NCI-H345 (cell line): ENCODE measurements at regions not wholly inside any gene's neighbourhood (a gene's known extent, or its start where the extent isn't known, plus 50 kb on each side); places are given as distances from the start of the nearest gene placed in this dataset.

Experiments
- DNase-seq: peaks from one replicate; lab custom pipeline; 2025; lab: John Stamatoyannopoulos, UW

GRCh38 chr4:30314001-30314400, 406.2 kb upstream of the PCDH7 start:
- no peak for DNase-seq

DNA sequence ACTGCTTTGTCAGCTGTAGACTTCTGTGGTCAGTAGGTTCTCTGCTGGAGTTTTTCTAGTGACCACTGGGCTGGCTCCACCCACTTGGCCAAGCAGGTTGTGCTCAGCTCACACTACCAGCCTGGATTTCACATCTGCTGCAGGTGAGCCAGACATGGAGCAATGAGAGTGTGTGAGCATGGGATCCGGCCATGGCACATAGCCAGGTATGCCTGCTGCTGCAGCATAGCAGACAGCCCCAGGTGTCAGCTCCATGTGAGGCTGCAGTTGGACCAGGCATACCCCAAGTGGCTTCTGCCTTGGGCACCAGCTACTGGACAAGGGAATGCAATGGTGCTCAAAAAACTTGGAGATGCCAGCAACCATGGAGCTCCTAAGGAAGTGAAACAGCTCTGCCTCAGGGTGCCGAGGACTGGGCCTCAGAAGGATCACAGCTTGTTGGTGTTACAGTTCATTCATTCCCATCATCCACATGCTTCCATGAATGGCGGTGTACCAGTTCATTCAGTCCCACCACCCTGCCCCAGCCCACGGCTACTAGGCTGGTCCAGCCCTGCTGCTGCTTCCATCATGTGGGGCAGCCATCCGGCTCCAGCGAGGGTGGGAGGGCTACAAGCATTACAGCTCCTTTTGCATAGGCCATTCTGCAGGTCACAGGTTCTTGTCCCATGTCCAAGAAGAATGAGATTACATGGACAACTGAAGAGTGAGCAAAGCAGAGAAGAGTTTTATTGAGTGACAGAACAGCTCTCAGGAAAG, 389.1 kb upstream of the PCDH7 start:
- DNase-seq: no peak

- DNase-seq: no peak
Measured at GRCh38 chr4:30341731-30342130, 378.4 kb upstream of the PCDH7 start.

DNA sequence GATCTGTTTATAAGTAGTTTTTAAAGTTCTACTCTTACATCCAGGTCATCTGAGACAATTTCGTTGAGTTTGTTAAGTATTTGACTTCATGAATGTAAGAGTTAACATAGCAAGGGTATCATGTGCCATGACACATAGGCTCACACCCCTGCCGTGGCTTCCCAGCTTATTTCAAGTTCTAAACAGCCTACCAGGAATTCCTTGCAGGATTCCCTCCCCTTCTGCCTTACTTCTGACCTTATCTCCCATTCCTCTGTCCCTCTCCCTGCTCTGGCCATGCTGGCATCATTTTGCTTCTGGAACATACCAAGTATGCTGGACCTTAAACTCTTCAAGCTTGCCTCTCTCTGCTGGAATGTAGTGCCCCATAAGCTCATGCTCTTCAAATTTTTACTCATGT, 369.9 kb upstream of the PCDH7 start:
- DNase-seq: no peak

GRCh38 chr4:30354605-30355004, 365.6 kb upstream of the PCDH7 start:
- no peak for DNase-seq

GRCh38 chr4:30362436-30362835, 357.7 kb upstream of the PCDH7 start:
- no peak for DNase-seq

GRCh38 chr4:30370105-30370504, 350.1 kb upstream of the PCDH7 start:
- no peak for DNase-seq

- peak; percentile 0 for DNase-seq
Measured at GRCh38 chr4:30380404-30380998, 339.7 kb upstream of the PCDH7 start.

- no peak for DNase-seq
Measured at GRCh38 chr4:30385650-30386049, 334.5 kb upstream of the PCDH7 start.

DNA sequence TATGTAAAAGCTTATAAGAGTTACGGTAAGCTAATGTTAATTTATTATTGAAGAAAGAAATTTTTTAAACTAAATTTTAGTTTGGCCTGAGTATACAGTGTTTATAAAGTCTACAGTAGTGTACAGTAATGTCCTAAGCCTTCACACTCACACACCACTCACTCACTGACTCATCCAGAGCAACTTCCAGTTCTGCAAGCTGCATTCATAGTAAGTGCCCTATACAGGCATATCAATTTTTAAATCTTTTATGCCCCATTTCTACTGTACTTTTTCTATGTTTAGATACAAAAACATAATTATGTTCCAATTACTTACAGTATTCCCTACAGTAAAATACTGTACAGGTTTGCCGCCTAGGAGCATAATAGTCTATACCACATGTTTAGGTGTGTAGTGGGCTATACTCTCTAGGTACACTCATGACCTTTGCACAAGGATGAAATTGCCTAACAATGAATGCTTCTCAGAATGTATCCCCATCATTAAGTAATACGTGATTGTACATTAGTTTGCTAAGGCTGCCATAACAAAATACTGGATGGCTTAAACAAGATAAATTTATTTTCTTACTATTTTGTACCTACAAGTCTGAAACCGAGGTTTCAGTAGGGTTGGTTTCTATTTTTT, 333.8 kb upstream of the PCDH7 start:
- no peak for DNase-seq

DNA sequence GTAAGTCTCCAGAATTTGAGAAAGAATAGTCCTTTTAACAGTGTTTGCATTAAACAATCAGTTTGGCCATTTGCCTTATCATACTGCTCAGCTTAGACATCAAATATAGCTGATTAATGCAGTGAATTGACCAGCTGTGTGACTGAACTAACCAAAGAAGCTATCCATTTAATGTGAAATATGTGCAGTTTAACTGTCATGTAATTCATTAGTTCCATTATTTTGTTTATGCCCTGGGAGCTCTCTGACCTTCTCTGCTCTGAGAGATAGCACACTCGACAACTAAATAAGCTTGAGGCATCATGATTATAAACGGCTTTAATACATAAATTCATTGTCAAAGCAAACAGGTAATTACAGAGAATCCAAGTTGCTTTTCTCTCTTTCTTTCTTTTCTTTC, 324.3 kb upstream of the PCDH7 start:
- no peak for DNase-seq

DNA sequence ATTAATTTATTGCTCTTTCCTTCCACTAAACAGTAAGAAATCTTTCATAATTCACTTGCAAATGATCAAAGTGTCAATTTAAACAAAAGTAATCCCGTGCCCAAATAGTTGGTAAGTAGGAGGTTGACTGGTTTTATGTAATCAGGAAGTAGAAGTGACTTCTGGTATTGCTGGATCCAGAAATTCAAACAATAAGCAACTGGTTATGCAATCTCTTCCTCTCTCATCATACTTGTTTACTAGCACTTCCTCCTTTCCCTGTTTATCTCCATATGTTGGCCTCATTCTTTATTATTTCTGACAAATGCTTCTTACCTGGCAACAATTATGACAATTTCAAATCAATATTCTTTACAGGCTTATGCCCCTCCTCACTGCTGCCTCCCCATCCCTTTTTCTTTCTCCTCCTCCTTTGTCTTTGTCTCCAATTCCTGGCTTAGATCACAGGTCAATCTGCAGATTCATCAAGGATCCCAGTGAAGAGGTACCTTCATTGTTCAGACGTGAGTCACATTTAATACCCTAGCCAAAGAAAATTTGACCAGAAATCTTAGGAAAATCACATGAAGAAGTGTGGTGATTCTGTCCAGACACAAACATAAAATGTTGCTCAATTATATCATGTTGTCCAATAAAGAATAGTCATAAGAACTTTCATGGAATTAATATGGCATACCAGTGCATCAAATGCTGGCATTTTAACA, 323.2 kb upstream of the PCDH7 start:
- no peak for DNase-seq

- no peak for DNase-seq
Measured at GRCh38 chr4:30399476-30399875, 320.7 kb upstream of the PCDH7 start.

DNA sequence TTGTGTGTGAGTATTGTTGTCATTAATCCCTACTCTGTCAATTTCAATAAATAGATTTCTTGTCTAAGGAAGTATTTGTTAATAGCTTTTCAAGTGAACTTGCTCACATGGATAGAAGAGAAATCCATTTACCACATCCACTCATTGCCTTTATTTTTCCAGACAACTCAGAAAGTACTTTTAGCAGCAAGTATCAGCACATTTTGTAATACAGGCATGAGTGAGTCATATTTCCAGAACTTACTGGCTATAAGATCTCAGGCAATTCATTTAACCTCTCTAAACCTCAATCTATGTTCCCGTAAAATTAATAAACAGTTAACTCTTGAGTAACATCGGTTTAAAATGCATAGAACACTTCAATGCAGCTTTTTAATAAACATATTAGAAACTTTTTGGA, 317.9 kb upstream of the PCDH7 start:
- DNase-seq: no peak

DNA sequence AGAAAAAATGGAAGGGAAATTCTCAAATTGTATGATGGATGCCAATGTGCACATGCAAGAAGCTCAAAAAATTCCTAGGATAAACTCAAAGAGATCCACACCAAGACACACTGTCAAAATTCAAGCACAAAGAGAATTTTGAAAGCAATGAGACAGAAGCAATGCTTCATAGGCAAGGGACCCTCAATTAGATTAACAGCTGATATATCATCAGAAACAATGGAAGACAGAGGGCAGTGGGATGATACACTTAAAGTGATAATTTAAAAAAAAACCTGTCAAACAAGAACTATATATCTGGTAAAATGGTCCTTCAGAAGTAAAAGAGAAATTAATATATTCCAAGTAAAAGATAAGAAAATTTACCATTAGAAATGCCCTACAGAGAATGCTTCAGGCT, 306.3 kb upstream of the PCDH7 start:
- no peak for DNase-seq

GRCh38 chr4:30416547-30416946, 303.6 kb upstream of the PCDH7 start:
- no peak for DNase-seq

- no peak for DNase-seq
Measured at GRCh38 chr4:30427932-30428331, 292.2 kb upstream of the PCDH7 start.

GRCh38 chr4:30429813-30430761, 290.1 kb upstream of the PCDH7 start:
- DNase-seq: no peak

DNA sequence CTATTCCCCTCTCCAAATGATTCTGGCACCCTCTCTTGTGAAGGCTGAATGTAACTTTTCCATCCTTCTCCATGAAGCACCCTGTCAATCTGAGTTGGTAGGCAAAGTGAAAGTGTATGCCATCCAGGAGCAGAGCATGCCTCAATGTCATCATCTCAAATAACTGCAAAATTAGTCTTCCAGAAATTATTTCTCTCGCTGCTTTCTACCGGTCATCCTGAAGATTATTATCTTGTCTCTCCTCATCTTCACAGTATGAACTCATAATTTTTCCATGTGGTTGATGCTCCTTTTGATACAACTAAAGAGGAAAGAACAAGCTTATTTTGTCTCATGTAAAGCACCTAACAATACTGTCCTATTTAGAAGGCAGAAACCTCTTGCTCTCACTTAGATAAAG, 285.5 kb upstream of the PCDH7 start:
- DNase-seq: no peak

DNA sequence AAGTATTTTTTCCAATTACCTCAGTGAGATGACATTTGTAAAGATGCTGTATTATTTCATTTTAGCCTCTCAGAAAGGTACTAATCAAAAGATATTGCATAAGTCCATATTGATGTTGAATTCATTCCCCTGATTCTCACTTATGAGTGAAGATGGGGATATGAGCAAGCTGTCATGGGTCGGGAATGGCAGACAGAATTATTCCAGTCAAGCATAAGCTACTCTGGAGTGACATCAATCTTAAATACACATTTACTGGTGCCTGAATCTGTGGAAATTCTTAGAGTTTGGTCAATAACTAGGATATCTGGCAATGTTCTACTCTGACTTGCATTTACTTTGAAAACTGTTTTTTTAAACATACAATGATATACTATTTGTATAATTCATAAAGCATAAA, 283.8 kb upstream of the PCDH7 start:
- DNase-seq: no peak

GRCh38 chr4:30437316-30437715, 282.9 kb upstream of the PCDH7 start:
- no peak for DNase-seq

GRCh38 chr4:30443289-30443688, 276.9 kb upstream of the PCDH7 start:
- DNase-seq: no peak
